ENCODE measurements at regions not wholly inside any gene's neighbourhood (a gene's known extent, or its start where the extent isn't known, plus 50 kb on each side); places are given as distances from the start of the nearest gene placed in this dataset.

GRCh38 chr16:26344240-26344776, 652.5 kb downstream of the HS3ST4 start:
- no peaks in the 10 kb centered on the region for H3K4me1 ChIP-seq
- no peaks in the 10 kb centered on the region for H3K36me3 ChIP-seq
- no peak overlapping the region for H3K27ac ChIP-seq
- H3K4me3 ChIP-seq: no peak overlapping the region
- intact Hi-C loops (cut with DNase I): no loop called here
- DNase-seq: no peak
- no peak overlapping the region for H3K9ac ChIP-seq (ENCODE audit: low read depth in 2 of 2, low read length in 2 of 2)
- H3K9me3 ChIP-seq: no peaks in the 10 kb centered on the region
- no peak for TF ChIP-seq CTCF (IDR thresholded peaks at IDR 0.05)
- no peaks in the 10 kb centered on the region for H3K27me3 ChIP-seq

- TF ChIP-seq CTCF (IDR thresholded peaks at IDR 0.05): no peak
- H3K36me3 ChIP-seq: no peaks in the 10 kb centered on the region
- no peaks in the 10 kb centered on the region for H3K27me3 ChIP-seq
- H3K9ac ChIP-seq (ENCODE audit: low read depth in 2 of 2, low read length in 2 of 2): no peak overlapping the region
- H3K27ac ChIP-seq: no peak overlapping the region
- intact Hi-C loops (cut with DNase I): no loop called here
- no peak for DNase-seq
- no peak overlapping the region for H3K4me3 ChIP-seq
- H3K4me1 ChIP-seq: no peaks in the 10 kb centered on the region
- H3K9me3 ChIP-seq: no peaks in the 10 kb centered on the region
These were observed 653.2 kb downstream of the HS3ST4 start for GRCh38 chr16:26344976-26345375.

GRCh38 chr16:26345966-26346365, 654.2 kb downstream of the HS3ST4 start:
- H3K27ac ChIP-seq: no peak overlapping the region

GRCh38 chr16:26348095-26348494, 656.3 kb downstream of the HS3ST4 start:
- Histone ChIP-seq H3K4me1 (no peaks in the 10 kb centered on the region), H3K27me3 (no peaks in the 10 kb centered on the region), H3K4me3 (no peak overlapping the region), H3K9me3 (no peaks in the 10 kb centered on the region), H3K36me3 (no peaks in the 10 kb centered on the region), H3K9ac (ENCODE audit: low read depth in 2 of 2, low read length in 2 of 2) (no peak overlapping the region), H3K27ac (no peak overlapping the region)
- intact Hi-C loops (cut with DNase I): no loop called here
- DNase-seq: no peak
- TF ChIP-seq CTCF (IDR thresholded peaks at IDR 0.05): no peak

More at GRCh38 chr16:26345966-26346365, 654.2 kb downstream of the HS3ST4 start:
- intact Hi-C loops (cut with DNase I): no loop called here
- TF ChIP-seq CTCF (IDR thresholded peaks at IDR 0.05): no peak
- Histone ChIP-seq H3K27me3 (no peaks in the 10 kb centered on the region), H3K36me3 (no peaks in the 10 kb centered on the region), H3K4me1 (no peaks in the 10 kb centered on the region), H3K4me3 (no peak overlapping the region), H3K9ac (ENCODE audit: low read depth in 2 of 2, low read length in 2 of 2) (no peak overlapping the region), H3K9me3 (no peaks in the 10 kb centered on the region)
- no peak for DNase-seq

- no peak for DNase-seq
- Histone ChIP-seq H3K36me3 (no peaks in the 10 kb centered on the region), H3K9me3 (no peaks in the 10 kb centered on the region), H3K27me3 (no peaks in the 10 kb centered on the region), H3K9ac (ENCODE audit: low read depth in 2 of 2, low read length in 2 of 2) (no peak overlapping the region), H3K27ac (no peak overlapping the region), H3K4me3 (no peak overlapping the region), H3K4me1 (no peaks in the 10 kb centered on the region)
- TF ChIP-seq CTCF (IDR thresholded peaks at IDR 0.05): no peak
- intact Hi-C loops (cut with DNase I): no loop called here
These were observed 669.1 kb downstream of the HS3ST4 start for GRCh38 chr16:26360867-26361266.
